CD4-positive, alpha-beta T cell treated with Interleukin-4 for 1 hour (primary cell): ENCODE measurements at regions not wholly inside any gene's neighbourhood (a gene's known extent, or its start where the extent isn't known, plus 50 kb on each side); places are given as distances from the start of the nearest gene placed in this dataset.
"Not testable (repeated sequence)": the region's sequence is repeated elsewhere in the genome, so short reads cannot be mapped to it uniquely, and the experiment has no call there.

Experiments used
- DNase-seq, 2 donors: peaks; one replicate each; pipeline ENCODE4 v3.0.0-alpha.2; 2020 to 2022

- DNase-seq, result no peak
Observed at GRCh38 chr4:72938516-72938915, 131.0 kb downstream of the COX18 start.

- DNase-seq, result no peak
Observed at GRCh38 chr4:72935462-72935861, 134.1 kb downstream of the COX18 start.

- no peak for DNase-seq
Observed at GRCh38 chr4:72933029-72933428, 136.5 kb downstream of the COX18 start.

GRCh38 chr4:72931346-72931745, 138.2 kb downstream of the COX18 start:
- DNase-seq, result no peak

- not testable (repeated sequence) for DNase-seq
Observed at GRCh38 chr4:72929596-72930274, 139.8 kb downstream of the COX18 start.

- DNase-seq, result no peak
Observed at GRCh38 chr4:72924814-72925213, 144.7 kb downstream of the COX18 start.

- no peak for DNase-seq
Observed at GRCh38 chr4:72919937-72920336, 149.6 kb downstream of the COX18 start.

GRCh38 chr4:72919464-72919863, 150.1 kb downstream of the COX18 start:
- DNase-seq, result no peak

- no peak for DNase-seq
Observed at GRCh38 chr4:72918362-72918761, 151.2 kb downstream of the COX18 start.

- no peak for DNase-seq
Observed at GRCh38 chr4:72911316-72911715, 158.2 kb downstream of the COX18 start.

GRCh38 chr4:72909461-72909860, 160.1 kb downstream of the COX18 start:
- no peak for DNase-seq

- DNase-seq, result no peak
Observed at GRCh38 chr4:72902354-72902753, 167.2 kb downstream of the COX18 start.

GRCh38 chr4:72901553-72901952, 168.0 kb downstream of the COX18 start:
- no peak for DNase-seq

GRCh38 chr4:72900952-72901351, 168.6 kb downstream of the COX18 start:
- no peak for DNase-seq

- no peak for DNase-seq
Observed at GRCh38 chr4:72899621-72900020, 169.9 kb downstream of the COX18 start.

GRCh38 chr4:72899214-72899613, 170.3 kb downstream of the COX18 start:
- DNase-seq, result no peak

GRCh38 chr4:72896515-72896914, 173.0 kb downstream of the COX18 start:
- DNase-seq, result no peak

- DNase-seq, result no peak
Observed at GRCh38 chr4:72895408-72895807, 174.1 kb downstream of the COX18 start.

- DNase-seq, result no peak
Observed at GRCh38 chr4:72893354-72894066, 176.0 kb downstream of the COX18 start.

- no peak for DNase-seq
Observed at GRCh38 chr4:72888331-72888730, 181.2 kb downstream of the COX18 start.

GRCh38 chr4:72887152-72887551, 182.4 kb downstream of the COX18 start:
- DNase-seq, result no peak

- no peak for DNase-seq
Observed at GRCh38 chr4:72886602-72887001, 182.9 kb downstream of the COX18 start.

GRCh38 chr4:72884225-72884624, 185.3 kb downstream of the COX18 start:
- DNase-seq, result not testable (repeated sequence)

- DNase-seq, result no peak
Observed at GRCh38 chr4:72876946-72877345, 192.6 kb downstream of the COX18 start.

- DNase-seq, result no peak
Observed at GRCh38 chr4:72875545-72875944, 194.0 kb downstream of the COX18 start.
